Thyroid gland (tissue), 4 donors: ENCODE measurements at regions not wholly inside any gene's neighbourhood (a gene's known extent, or its start where the extent isn't known, plus 50 kb on each side); places are given as distances from the start of the nearest gene placed in this dataset.
A peak's percentile ranks its signal among the peaks of the same experiment; 100 is the strongest.
"Not testable (repeated sequence)": the region's sequence is repeated elsewhere in the genome, so short reads cannot be mapped to it uniquely, and the experiment has no call there.

Source experiments
- DNase-seq, 2 donors: peaks; one replicate each; pipeline ENCODE4 v3.0.0-alpha.2; 2019
- H3K27ac ChIP-seq, 3 donors: fragments of 200-600 bp; sonication (generic); 1 replicate in 2 of 3; 2 replicates in 1 of 3; pipeline ENCODE4 v1.5.1; 2016 to 2019; ENCODE audit warnings: mild to moderate bottlenecking in 1 of 3, moderate library complexity in 1 of 3
- H3K27me3 ChIP-seq: fragments of 200-600 bp; sonication (generic); one replicate; pipeline ENCODE4 v1.5.1; 2019
- H3K36me3 ChIP-seq, 2 donors: fragments of 200-600 bp; sonication (generic); one replicate each; pipeline ENCODE4 v1.5.1; 2016 to 2019
- H3K4me1 ChIP-seq, 2 donors: fragments of 200-600 bp; sonication (generic); one replicate each; pipeline ENCODE4 v1.5.1; 2017 to 2019
- H3K4me3 ChIP-seq, 3 donors: fragments of 200-600 bp; sonication (generic); replicated peaks in 1 of 3; 1 replicate in 2 of 3; 2 replicates in 1 of 3; pipeline ENCODE4 v1.5.1; 2016; ENCODE audit warnings: mild to moderate bottlenecking in 1 of 3
- H3K9me3 ChIP-seq: fragments of 200-600 bp; sonication (generic); one replicate; pipeline ENCODE4 v1.5.1; 2017
- CTCF ChIP-seq, 6 experiments: fragments of 200-600 bp in 3 of 6; fragments of 450-650 bp in 3 of 6; sonication (generic) in 3 of 6; IDR thresholded peaks; one replicate each; pipeline ENCODE4 v1.5.1; 2016 to 2019; ENCODE audit warnings: antibody characterized with exemption in 6 of 6, mild to moderate bottlenecking in 2 of 6, inconsistent platforms in 1 of 6, moderate library complexity in 1 of 6
- POLR2A ChIP-seq, 2 donors: fragments of 450-650 bp; IDR thresholded peaks; one replicate each; pipeline ENCODE4 v1.6.1; 2017; ENCODE audit warnings: antibody characterized with exemption in 2 of 2, mild to moderate bottlenecking in 2 of 2, moderate library complexity in 1 of 2
- WGBS, 2 donors: methylation state at CpG; one replicate each; pipeline ENCODE4 v1.1.5; 2017; 5-methylcytosine and 5-hydroxymethylcytosine counted together
- intact Hi-C: fragments of 100-400 bp; cut with DNase I; formaldehyde crosslinking; loops from one replicate; pipeline ENCODE4 v1.15.1; 2023

GRCh38 chr3:4153771-4154170 lies 149.4 kb upstream of the SETMAR start:
- intact Hi-C loops: no loop called here
- DNase-seq: no peak
- Histone ChIP-seq H3K4me1 (no peaks in the 10 kb centered on the region), H3K4me3 (no peak overlapping the region), H3K27me3 (no peaks in the 10 kb centered on the region), H3K9me3 (no peaks in the 10 kb centered on the region), H3K36me3 (no peaks in the 10 kb centered on the region), H3K27ac (no peak overlapping the region)
- TF ChIP-seq POLR2A (IDR thresholded peaks at IDR 0.05): no peak
- no peak for TF ChIP-seq CTCF (IDR thresholded peaks at IDR 0.05)
- WGBS, 2 donors: 77 to 88% methylated on average over 1 of the region's 1 CpG

- Histone ChIP-seq H3K27me3 (no peaks in the 10 kb centered on the region), H3K4me3 (no peak overlapping the region), H3K36me3 (no peaks in the 10 kb centered on the region), H3K9me3 (no peaks in the 10 kb centered on the region), H3K27ac (no peak overlapping the region), H3K4me1 (peaks cover 0 to 22% of the 10 kb centered on the region in 2 donors)
- WGBS, 2 donors: 89 to 93% methylated on average over 2 of the region's 2 CpGs
- DNase-seq: no peak
- TF ChIP-seq POLR2A (IDR thresholded peaks at IDR 0.05) (no peak), CTCF (IDR thresholded peaks at IDR 0.05) (no peak)
- intact Hi-C loops: no loop called here
Measured at GRCh38 chr3:4158329-4158728, 144.8 kb upstream of the SETMAR start.

- intact Hi-C loops: no loop called here
- 36 to 54% methylated on average over 1 of the region's 1 CpG for WGBS, 2 donors
- H3K36me3 ChIP-seq: no peaks in the 10 kb centered on the region
Measured at GRCh38 chr3:4162096-4162495, 141.1 kb upstream of the SETMAR start.

GRCh38 chr3:4163011-4163410 lies 140.2 kb upstream of the SETMAR start:
- DNase-seq: peak; percentile 21 to 26
- peak overlapping the region in 1 of 3 donors; percentile 68 for H3K27ac ChIP-seq
- intact Hi-C loops: no loop called here
- TF ChIP-seq CTCF (IDR thresholded peaks at IDR 0.05) (no peak), POLR2A (IDR thresholded peaks at IDR 0.05) (no peak)
- no peaks in the 10 kb centered on the region for H3K27me3 ChIP-seq
- no peaks in the 10 kb centered on the region for H3K36me3 ChIP-seq
- no peaks in the 10 kb centered on the region for H3K9me3 ChIP-seq
- no peak overlapping the region for H3K4me3 ChIP-seq
- WGBS, 2 donors: 34 to 38% methylated on average over 2 of the region's 2 CpGs
- H3K4me1 ChIP-seq: peaks cover 0 to 26% of the 10 kb centered on the region in 2 donors

More at GRCh38 chr3:4162096-4162495, 141.1 kb upstream of the SETMAR start:
- TF ChIP-seq CTCF (IDR thresholded peaks at IDR 0.05) (peak in 1 of 6 experiments; percentile 4), POLR2A (IDR thresholded peaks at IDR 0.05) (no peak)
- no peaks in the 10 kb centered on the region for H3K9me3 ChIP-seq
- peak overlapping the region; percentile 35 to 68 (median 36) for H3K27ac ChIP-seq
- DNase-seq: peak; percentile 96 to 99
- no peaks in the 10 kb centered on the region for H3K27me3 ChIP-seq
- H3K4me3 ChIP-seq: no peak overlapping the region
- H3K4me1 ChIP-seq: peaks cover 0 to 26% of the 10 kb centered on the region in 2 donors

- no peaks in the 10 kb centered on the region for H3K27me3 ChIP-seq
- peaks cover 0 to 22% of the 10 kb centered on the region in 2 donors for H3K4me1 ChIP-seq
- DNase-seq: no peak
- intact Hi-C loops: no loop called here
- H3K9me3 ChIP-seq: no peaks in the 10 kb centered on the region
- TF ChIP-seq POLR2A (IDR thresholded peaks at IDR 0.05): no peak
- no peak for TF ChIP-seq CTCF (IDR thresholded peaks at IDR 0.05)
- no peak overlapping the region for H3K4me3 ChIP-seq
- H3K27ac ChIP-seq: no peak overlapping the region
- 91 to 93% methylated on average over 5 of the region's 5 CpGs for WGBS, 2 donors
- H3K36me3 ChIP-seq: no peaks in the 10 kb centered on the region
Measured at GRCh38 chr3:4166540-4166939, 136.6 kb upstream of the SETMAR start.

GRCh38 chr3:4167230-4167629 lies 135.9 kb upstream of the SETMAR start:
- intact Hi-C loops, H3K27ac ChIP-seq, DNase-seq, H3K27me3 ChIP-seq, H3K4me3 ChIP-seq, H3K36me3 ChIP-seq, H3K9me3 ChIP-seq: not testable (repeated sequence)
- 100% methylated on average over 1 of the region's 1 CpG for WGBS, 2 donors
- H3K4me1 ChIP-seq: peaks cover 0 to 15% of the 10 kb centered on the region in 2 donors
